SK-N-SH (cell line): ENCODE measurements at regions not wholly inside any gene's neighbourhood (a gene's known extent, or its start where the extent isn't known, plus 50 kb on each side); places are given as distances from the start of the nearest gene placed in this dataset.

ENCODE experiments used
- CTCF ChIA-PET: fragments of 300-600, 350-600 bp; formaldehyde crosslinking; extraction: SDS; loops from one replicate; lab custom pipeline; 2021; lab: Yijun Ruan, JAX
- POLR2A ChIA-PET: fragments of 350-600 bp; sonication (Branson Sonifier 250); formaldehyde crosslinking; extraction: SDS; loops from one replicate; lab custom pipeline; 2020; ENCODE audit warnings: antibody characterized with exemption, inconsistent platforms; lab: Yijun Ruan, JAX
- DNase-seq: peaks from one replicate; pipeline ENCODE4 v3.0.0; 2012
- H2AFZ ChIP-seq: fragments of 200-600 bp; sonication (generic); 2 replicates; pipeline ENCODE4 v1.8.1; 2016; ENCODE audit warnings: antibody characterized with exemption, mild to moderate bottlenecking, low read depth
- H3F3A ChIP-seq: fragments of 200-600 bp; sonication (generic); replicated peaks from 2 replicates; pipeline ENCODE3; 2016; ENCODE audit warnings: antibody characterized with exemption, mild to moderate bottlenecking; ENCODE audit not compliant: insufficient read depth
- H3K27ac ChIP-seq, 2 experiments: fragments of 200-500 bp in 1 of 2; fragments of 200-600 bp in 1 of 2; sonication (Bioruptor generic) in 1 of 2; sonication (generic), shearing (Covaris generic) in 1 of 2; 2 replicates each; pipeline versions ENCODE4 v1.5.1 to v1.6.1; 2014 to 2016; ENCODE audit warnings: low read depth in 2 of 2, inconsistent platforms in 1 of 2, low read length in 1 of 2, mild to moderate bottlenecking in 1 of 2, mixed read lengths in 1 of 2
- H3K27me3 ChIP-seq: fragments of 200-600 bp; sonication (generic), shearing (Covaris generic); 2 replicates; pipeline ENCODE4 v1.6.1; 2016; ENCODE audit warnings: mixed run types; ENCODE audit not compliant: insufficient read depth
- H3K36me3 ChIP-seq, 2 experiments: fragments of 200-500 bp in 1 of 2; fragments of 200-600 bp in 1 of 2; sonication (Bioruptor generic) in 1 of 2; sonication (generic) in 1 of 2; replicated peaks in 1 of 2; 2 replicates each; pipeline versions ENCODE3 to v1.5.1; 2014 to 2016; ENCODE audit warnings: low read length in 1 of 2, mild to moderate bottlenecking in 1 of 2; ENCODE audit not compliant: insufficient read depth in 2 of 2, control insufficient read depth in 1 of 2
- H3K4me1 ChIP-seq, 2 experiments: fragments of 200-500 bp in 1 of 2; fragments of 200-600 bp in 1 of 2; sonication (Bioruptor generic) in 1 of 2; sonication (generic), shearing (Covaris generic) in 1 of 2; 2 replicates each; pipeline versions ENCODE4 v1.5.1 to v1.6.1; 2014 to 2016; ENCODE audit warnings: low read depth in 1 of 2, low read length in 1 of 2, mixed run types in 1 of 2; ENCODE audit not compliant: insufficient read depth in 2 of 2, control insufficient read depth in 1 of 2
- H3K4me2 ChIP-seq: fragments of 200-600 bp; sonication (generic), shearing (Covaris generic); 2 replicates; pipeline ENCODE4 v1.6.1; 2017; ENCODE audit warnings: mixed run types
- H3K4me3 ChIP-seq, 2 experiments: fragments of 200-500 bp in 1 of 2; fragments of 200-600 bp in 1 of 2; sonication (Bioruptor generic) in 1 of 2; sonication (generic), shearing (Covaris generic) in 1 of 2; 2 replicates each; pipeline versions ENCODE4 v1.5.1 to v1.8.1; 2014 to 2016; ENCODE audit warnings: low read depth in 2 of 2, inconsistent platforms in 1 of 2, low read length in 1 of 2, mild to moderate bottlenecking in 1 of 2, mixed read lengths in 1 of 2, moderate library complexity in 1 of 2
- H3K79me2 ChIP-seq: fragments of 200-600 bp; sonication (generic); 2 replicates; pipeline ENCODE4 v1.8.1; 2017; ENCODE audit warnings: mild to moderate bottlenecking; ENCODE audit not compliant: insufficient read depth
- H3K9ac ChIP-seq: fragments of 200-600 bp; sonication (generic); 2 replicates; pipeline ENCODE4 v1.6.1; 2017; ENCODE audit warnings: mixed run types
- H3K9me2 ChIP-seq: fragments of 200-600 bp; sonication (generic); 2 replicates; pipeline ENCODE4 v1.6.1; 2017; ENCODE audit warnings: mixed run types
- H3K9me3 ChIP-seq: fragments of 200-600 bp; sonication (generic); 2 replicates; pipeline ENCODE4 v1.6.1; 2017; ENCODE audit warnings: mixed run types, mild to moderate bottlenecking, moderate library complexity
- H4K20me1 ChIP-seq: fragments of 200-600 bp; sonication (generic); 2 replicates; pipeline ENCODE4 v1.6.1; 2017; ENCODE audit warnings: mild to moderate bottlenecking, mixed run types; ENCODE audit not compliant: insufficient read depth
- ELF1 ChIP-seq: IDR thresholded peaks from 2 replicates; pipeline ENCODE4 v1.4.0; 2012
- EP300 ChIP-seq, 2 experiments: IDR thresholded peaks; 2 replicates each; pipeline versions ENCODE4 v1.4.0 to v1.6.1; 2012; ENCODE audit warnings: borderline replicate concordance in 1 of 2, low read depth in 1 of 2, low read length in 1 of 2
- EZH2phosphoT487 ChIP-seq: fragments of 200-600 bp; sonication (generic); IDR thresholded peaks from 2 replicates; pipeline ENCODE4 v1.6.1; 2017; ENCODE audit warnings: low read depth, mixed run types, mild to moderate bottlenecking, antibody characterized with exemption, moderate library complexity, borderline replicate concordance
- FOXJ3 ChIP-seq: sonication (generic); formaldehyde crosslinking; IDR thresholded peaks from 2 replicates; pipeline ENCODE4 v1.5.1; 2020; ENCODE audit warnings: mild to moderate bottlenecking, missing genetic modification reagents
- JUND ChIP-seq: IDR thresholded peaks from 2 replicates; pipeline ENCODE4 v1.4.0; 2012
- NFIC ChIP-seq: IDR thresholded peaks from 2 replicates; pipeline ENCODE4 v1.4.0; 2012; ENCODE audit warnings: borderline replicate concordance
- RXRA ChIP-seq: IDR thresholded peaks from 2 replicates; pipeline ENCODE4 v1.4.0; 2012; ENCODE audit warnings: low read depth, mild to moderate bottlenecking, borderline replicate concordance
- TAF1 ChIP-seq: IDR thresholded peaks from 2 replicates; pipeline ENCODE4 v1.6.1; 2012; ENCODE audit warnings: low read depth, mild to moderate bottlenecking, low read length, moderate library complexity, borderline replicate concordance
- TCF12 ChIP-seq: IDR thresholded peaks from 2 replicates; pipeline ENCODE4 v1.4.0; 2012
- whole genome bisulfite sequencing: methylation state at CpG from one replicate; pipeline ENCODE4 v1.1.6; 2017; ENCODE audit warnings: low lambda C conversion rate; 5-methylcytosine and 5-hydroxymethylcytosine counted together
- TF ChIP-seq, protein P1 (sequence below): fragments of 150-350 bp; IDR thresholded peaks from 2 replicates; pipeline ENCODE4 v1.6.1; 2016; ENCODE audit warnings: mild to moderate bottlenecking, low read depth, low read length
- TF ChIP-seq, protein P2 (sequence below): IDR thresholded peaks from 2 replicates; pipeline ENCODE4 v1.4.0; 2012; ENCODE audit warnings: low read depth, borderline replicate concordance
- TF ChIP-seq, protein P3 (sequence below): IDR thresholded peaks from 2 replicates; pipeline ENCODE4 v1.6.1; 2012; ENCODE audit warnings: mild to moderate bottlenecking, low read depth, low read length, moderate library complexity

DNA sequence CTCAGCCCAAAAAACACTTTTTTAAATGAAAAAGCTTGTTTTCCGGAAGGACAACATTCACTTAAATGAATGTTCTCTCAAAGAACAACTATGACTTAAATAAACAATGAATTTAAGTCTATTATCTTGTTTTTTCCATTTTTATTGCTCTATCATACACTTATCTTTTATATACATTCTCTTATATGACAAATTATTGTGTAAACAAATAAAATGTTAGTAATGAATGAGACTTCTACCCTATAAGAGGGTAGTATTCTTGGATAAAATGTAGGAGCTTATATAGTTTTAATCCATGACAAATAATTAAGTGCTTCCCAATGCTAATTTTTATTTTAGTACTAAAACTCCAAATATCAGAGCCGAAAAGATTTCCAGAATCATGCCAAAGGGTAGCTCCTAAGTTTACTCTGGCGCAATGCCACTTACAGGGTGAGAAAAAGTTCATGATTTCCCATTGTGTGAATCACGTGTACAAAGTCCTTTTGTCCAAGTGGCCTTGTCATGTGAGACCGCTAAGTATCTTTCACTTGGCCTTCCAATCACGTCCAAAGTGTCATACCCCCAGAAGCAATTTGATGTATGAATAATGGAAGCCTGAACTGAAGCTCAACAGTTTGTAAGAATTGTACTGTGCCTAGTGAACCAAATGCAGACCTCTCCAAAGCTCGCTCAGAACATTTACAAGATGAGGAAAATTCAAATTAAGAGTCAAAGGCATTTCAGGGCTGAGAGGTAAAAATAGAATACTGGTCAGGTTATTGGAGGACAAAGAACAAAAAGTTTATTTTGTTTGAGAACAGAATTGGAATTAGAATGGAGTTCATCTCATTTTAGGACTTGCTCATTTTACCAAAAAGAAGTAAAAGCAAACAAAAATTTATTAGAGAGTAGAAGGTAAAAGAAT lies 56.6 kb upstream of the C1orf21 start:
- no peaks in the 10 kb centered on the region for H3F3A ChIP-seq
- POLR2A ChIA-PET: no interaction called here
- TF ChIP-seq RXRA (no peak), NFIC (no peak), TAF1 (no peak), FOXJ3 (CRISPR knock-in tag) (no peak), JUND (no peak), EP300 (IDR thresholded peaks at IDR 0.05; ENCODE audit: borderline replicate concordance in 1 of 2, low read depth in 1 of 2, low read length in 1 of 2) (no peak), TCF12 (no peak), EZH2phosphoT487 (no peak), ELF1 (no peak)
- TF ChIP-seq, protein P1, sequence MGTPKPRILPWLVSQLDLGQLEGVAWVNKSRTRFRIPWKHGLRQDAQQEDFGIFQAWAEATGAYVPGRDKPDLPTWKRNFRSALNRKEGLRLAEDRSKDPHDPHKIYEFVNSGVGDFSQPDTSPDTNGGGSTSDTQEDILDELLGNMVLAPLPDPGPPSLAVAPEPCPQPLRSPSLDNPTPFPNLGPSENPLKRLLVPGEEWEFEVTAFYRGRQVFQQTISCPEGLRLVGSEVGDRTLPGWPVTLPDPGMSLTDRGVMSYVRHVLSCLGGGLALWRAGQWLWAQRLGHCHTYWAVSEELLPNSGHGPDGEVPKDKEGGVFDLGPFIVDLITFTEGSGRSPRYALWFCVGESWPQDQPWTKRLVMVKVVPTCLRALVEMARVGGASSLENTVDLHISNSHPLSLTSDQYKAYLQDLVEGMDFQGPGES: no peak
- TF ChIP-seq, protein P2, sequence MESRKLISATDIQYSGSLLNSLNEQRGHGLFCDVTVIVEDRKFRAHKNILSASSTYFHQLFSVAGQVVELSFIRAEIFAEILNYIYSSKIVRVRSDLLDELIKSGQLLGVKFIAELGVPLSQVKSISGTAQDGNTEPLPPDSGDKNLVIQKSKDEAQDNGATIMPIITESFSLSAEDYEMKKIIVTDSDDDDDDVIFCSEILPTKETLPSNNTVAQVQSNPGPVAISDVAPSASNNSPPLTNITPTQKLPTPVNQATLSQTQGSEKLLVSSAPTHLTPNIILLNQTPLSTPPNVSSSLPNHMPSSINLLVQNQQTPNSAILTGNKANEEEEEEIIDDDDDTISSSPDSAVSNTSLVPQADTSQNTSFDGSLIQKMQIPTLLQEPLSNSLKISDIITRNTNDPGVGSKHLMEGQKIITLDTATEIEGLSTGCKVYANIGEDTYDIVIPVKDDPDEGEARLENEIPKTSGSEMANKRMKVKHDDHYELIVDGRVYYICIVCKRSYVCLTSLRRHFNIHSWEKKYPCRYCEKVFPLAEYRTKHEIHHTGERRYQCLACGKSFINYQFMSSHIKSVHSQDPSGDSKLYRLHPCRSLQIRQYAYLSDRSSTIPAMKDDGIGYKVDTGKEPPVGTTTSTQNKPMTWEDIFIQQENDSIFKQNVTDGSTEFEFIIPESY: no peak
- TF ChIP-seq, protein P3, sequence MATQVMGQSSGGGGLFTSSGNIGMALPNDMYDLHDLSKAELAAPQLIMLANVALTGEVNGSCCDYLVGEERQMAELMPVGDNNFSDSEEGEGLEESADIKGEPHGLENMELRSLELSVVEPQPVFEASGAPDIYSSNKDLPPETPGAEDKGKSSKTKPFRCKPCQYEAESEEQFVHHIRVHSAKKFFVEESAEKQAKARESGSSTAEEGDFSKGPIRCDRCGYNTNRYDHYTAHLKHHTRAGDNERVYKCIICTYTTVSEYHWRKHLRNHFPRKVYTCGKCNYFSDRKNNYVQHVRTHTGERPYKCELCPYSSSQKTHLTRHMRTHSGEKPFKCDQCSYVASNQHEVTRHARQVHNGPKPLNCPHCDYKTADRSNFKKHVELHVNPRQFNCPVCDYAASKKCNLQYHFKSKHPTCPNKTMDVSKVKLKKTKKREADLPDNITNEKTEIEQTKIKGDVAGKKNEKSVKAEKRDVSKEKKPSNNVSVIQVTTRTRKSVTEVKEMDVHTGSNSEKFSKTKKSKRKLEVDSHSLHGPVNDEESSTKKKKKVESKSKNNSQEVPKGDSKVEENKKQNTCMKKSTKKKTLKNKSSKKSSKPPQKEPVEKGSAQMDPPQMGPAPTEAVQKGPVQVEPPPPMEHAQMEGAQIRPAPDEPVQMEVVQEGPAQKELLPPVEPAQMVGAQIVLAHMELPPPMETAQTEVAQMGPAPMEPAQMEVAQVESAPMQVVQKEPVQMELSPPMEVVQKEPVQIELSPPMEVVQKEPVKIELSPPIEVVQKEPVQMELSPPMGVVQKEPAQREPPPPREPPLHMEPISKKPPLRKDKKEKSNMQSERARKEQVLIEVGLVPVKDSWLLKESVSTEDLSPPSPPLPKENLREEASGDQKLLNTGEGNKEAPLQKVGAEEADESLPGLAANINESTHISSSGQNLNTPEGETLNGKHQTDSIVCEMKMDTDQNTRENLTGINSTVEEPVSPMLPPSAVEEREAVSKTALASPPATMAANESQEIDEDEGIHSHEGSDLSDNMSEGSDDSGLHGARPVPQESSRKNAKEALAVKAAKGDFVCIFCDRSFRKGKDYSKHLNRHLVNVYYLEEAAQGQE: no peak
- no peaks in the 10 kb centered on the region for H4K20me1 ChIP-seq
- H3K36me3 ChIP-seq: no peaks in the 10 kb centered on the region
- no peak overlapping the region for H3K4me2 ChIP-seq
- no peaks in the 10 kb centered on the region for H3K27me3 ChIP-seq
- no peaks in the 10 kb centered on the region for H3K9me2 ChIP-seq
- 77% methylated on average over 7 of the region's 7 CpGs for WGBS
- H3K4me1 ChIP-seq: no peaks in the 10 kb centered on the region
- CTCF ChIA-PET: interaction anchor here (2.6 kb wide), 1 partner anchor 334 kb away, joined by 10 read pairs; no protein-coding TSS in a partner anchor
- no peak for DNase-seq
- no peak overlapping the region for H3K9ac ChIP-seq
- no peak overlapping the region for H3K27ac ChIP-seq
- no peak overlapping the region for H3K4me3 ChIP-seq
- no peak overlapping the region for H2AFZ ChIP-seq
- no peaks in the 10 kb centered on the region for H3K79me2 ChIP-seq
- H3K9me3 ChIP-seq: no peaks in the 10 kb centered on the region
